ENCODE measurements at regions not wholly inside any gene's neighbourhood (a gene's known extent, or its start where the extent isn't known, plus 50 kb on each side); places are given as distances from the start of the nearest gene placed in this dataset.

DNA sequence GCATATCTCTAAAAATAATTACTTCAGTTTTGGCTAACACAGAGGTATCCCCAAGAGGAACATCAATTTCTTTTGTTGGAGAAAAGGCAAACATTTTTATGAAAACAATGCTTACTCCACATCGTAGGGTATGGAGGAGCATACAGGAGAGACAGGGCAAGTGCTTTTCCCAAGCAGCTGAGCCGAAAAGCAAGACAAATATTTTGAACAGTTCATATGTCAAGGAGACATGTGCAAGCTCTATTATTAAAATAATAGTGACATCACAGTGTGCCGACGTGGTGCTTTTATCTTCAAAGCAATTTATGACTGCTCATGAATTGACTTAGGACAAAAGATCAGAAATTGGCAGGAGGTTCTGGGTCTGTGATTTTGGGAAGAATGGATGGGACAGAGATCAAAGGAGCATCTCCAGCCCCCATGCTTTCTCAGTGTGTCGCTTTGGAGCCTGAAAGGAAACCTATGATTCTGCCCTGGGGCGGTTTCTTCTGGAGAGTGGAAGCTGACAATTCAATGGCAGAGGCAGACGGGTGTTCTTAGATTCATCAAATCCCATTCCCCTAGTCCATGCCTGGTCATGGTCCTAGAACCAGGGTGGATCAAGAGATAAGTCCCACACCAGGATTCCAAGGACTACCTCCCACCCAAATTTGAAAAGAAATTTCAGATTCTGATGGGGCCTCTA is 97.1 kb downstream of the JCAD start:
- H3K36me3 ChIP-seq (ENCODE audit: control insufficient read depth, insufficient read depth, low read length) = no peaks in the 10 kb centered on the region
- whole genome bisulfite sequencing (ENCODE audit: insufficient coverage, insufficient read length) = no CpG with 5 or more reads among the region's 7 CpGs
- no peaks in the 10 kb centered on the region for H3K9me3 ChIP-seq (ENCODE audit: control insufficient read depth, insufficient read depth, low read length)
- DNase-seq (ENCODE audit: low read depth, low spot score) = no peak
- no peaks in the 10 kb centered on the region for H3K4me1 ChIP-seq (ENCODE audit: control insufficient read depth, insufficient read depth, low read length)
- H3K27me3 ChIP-seq (ENCODE audit: control insufficient read depth, insufficient read depth, low read length) = no peaks in the 10 kb centered on the region
- H3K27ac ChIP-seq (ENCODE audit: low read length) = no peak overlapping the region
- no peak overlapping the region for H3K4me3 ChIP-seq (ENCODE audit: low read length)

DNA sequence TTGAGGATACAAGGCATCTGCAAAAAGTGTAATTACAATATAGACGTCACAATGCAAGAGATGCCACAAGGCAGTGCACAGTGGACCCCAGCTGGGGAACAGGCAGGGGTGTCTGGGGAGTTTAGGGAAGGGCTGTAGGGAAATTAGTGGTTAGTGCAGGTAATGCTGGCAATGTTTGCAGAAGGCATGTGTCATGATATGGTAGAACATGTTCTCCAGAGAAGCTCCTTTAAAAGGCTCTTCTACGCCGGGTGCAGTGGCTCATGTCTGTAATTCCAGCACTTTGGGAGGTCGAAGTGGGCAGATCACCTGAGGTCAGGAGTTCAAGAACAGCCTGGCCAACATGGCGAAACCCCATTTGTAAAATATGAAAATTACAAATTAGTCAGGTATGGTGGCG is 98.0 kb downstream of the JCAD start:
- H3K9me3 ChIP-seq (ENCODE audit: control insufficient read depth, insufficient read depth, low read length) = no peaks in the 10 kb centered on the region
- H3K4me3 ChIP-seq (ENCODE audit: low read length) = no peak overlapping the region
- no peaks in the 10 kb centered on the region for H3K36me3 ChIP-seq (ENCODE audit: control insufficient read depth, insufficient read depth, low read length)
- H3K4me1 ChIP-seq (ENCODE audit: control insufficient read depth, insufficient read depth, low read length) = no peaks in the 10 kb centered on the region
- H3K27me3 ChIP-seq (ENCODE audit: control insufficient read depth, insufficient read depth, low read length) = no peaks in the 10 kb centered on the region
- WGBS (ENCODE audit: insufficient coverage, insufficient read length) = no CpG with 5 or more reads among the region's 6 CpGs
- H3K27ac ChIP-seq (ENCODE audit: low read length) = no peak overlapping the region
- no peak for DNase-seq (ENCODE audit: low read depth, low spot score)

DNA sequence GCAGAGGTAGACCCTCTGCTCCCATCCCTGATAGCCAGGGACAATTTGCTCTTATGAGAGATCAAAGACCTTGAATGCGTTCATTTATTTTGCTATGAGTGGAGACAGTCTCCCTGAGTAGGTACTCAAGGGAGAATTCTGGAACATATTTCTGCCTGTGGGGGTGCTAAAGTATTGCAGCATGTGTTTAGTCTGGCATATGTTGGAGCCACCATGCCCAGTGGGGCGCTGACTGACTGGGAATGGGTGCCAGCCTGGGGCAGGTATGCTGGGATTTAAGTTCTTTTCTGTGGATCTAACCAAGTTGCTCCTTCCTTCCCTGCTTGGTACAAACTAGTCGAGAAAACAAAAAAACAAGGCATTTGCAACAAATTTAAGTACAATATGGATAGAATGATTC is 99.1 kb downstream of the JCAD start:
- Histone ChIP-seq H3K4me3 (ENCODE audit: low read length) (no peak overlapping the region), H3K27me3 (ENCODE audit: control insufficient read depth, insufficient read depth, low read length) (no peaks in the 10 kb centered on the region), H3K9me3 (ENCODE audit: control insufficient read depth, insufficient read depth, low read length) (no peaks in the 10 kb centered on the region), H3K4me1 (ENCODE audit: control insufficient read depth, insufficient read depth, low read length) (no peaks in the 10 kb centered on the region), H3K36me3 (ENCODE audit: control insufficient read depth, insufficient read depth, low read length) (no peaks in the 10 kb centered on the region), H3K27ac (ENCODE audit: low read length) (no peak overlapping the region)
- no peak for DNase-seq (ENCODE audit: low read depth, low spot score)
- WGBS (ENCODE audit: insufficient coverage, insufficient read length) = no CpG with 5 or more reads among the region's 3 CpGs

DNA sequence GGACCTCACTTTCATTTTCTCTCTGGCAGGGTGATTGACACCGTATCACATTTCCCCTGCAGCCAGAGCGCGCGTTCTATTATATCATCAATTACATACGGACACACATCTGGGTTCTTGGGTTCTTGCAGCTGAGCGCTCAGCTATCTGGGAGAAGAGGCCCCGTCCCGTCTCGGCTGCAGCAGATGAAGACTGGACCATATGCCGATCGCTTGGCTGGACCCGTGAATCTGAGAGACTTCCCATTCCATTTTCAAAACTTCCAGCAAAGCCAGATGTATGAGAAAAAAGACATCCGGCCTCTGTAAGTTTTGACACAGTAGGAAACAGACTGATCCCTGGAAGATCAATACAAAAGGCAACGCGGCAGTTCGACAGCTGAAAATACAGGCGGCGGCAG is 99.8 kb downstream of the JCAD start:
- no peaks in the 10 kb centered on the region for H3K4me1 ChIP-seq (ENCODE audit: control insufficient read depth, insufficient read depth, low read length)
- no peak overlapping the region for H3K27ac ChIP-seq (ENCODE audit: low read length)
- no CpG with 5 or more reads among the region's 18 CpGs for WGBS (ENCODE audit: insufficient coverage, insufficient read length)
- H3K9me3 ChIP-seq (ENCODE audit: control insufficient read depth, insufficient read depth, low read length) = no peaks in the 10 kb centered on the region
- H3K36me3 ChIP-seq (ENCODE audit: control insufficient read depth, insufficient read depth, low read length) = no peaks in the 10 kb centered on the region
- no peak overlapping the region for H3K4me3 ChIP-seq (ENCODE audit: low read length)
- H3K27me3 ChIP-seq (ENCODE audit: control insufficient read depth, insufficient read depth, low read length) = no peaks in the 10 kb centered on the region
- no peak for DNase-seq (ENCODE audit: low read depth, low spot score)

DNA sequence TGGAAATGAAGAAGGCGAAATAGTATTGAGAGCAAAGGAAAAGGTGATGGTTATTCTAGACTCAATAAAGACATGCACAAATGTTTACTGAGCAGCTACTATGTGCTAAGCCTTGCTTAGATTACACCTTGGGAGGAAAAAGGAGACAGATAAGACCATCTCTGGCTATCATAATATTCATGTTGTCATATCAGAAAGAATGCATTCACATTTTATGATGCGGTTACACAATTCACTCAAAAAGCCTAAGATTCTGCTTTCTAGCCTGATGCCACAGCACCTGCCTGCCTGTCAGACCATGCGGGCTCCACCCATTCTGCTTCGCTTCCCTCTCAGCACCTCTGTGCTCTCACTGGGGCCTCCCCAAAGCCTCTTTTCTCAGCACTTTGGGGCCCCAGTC is 100.9 kb downstream of the JCAD start:
- H3K4me3 ChIP-seq (ENCODE audit: low read length) = no peak overlapping the region
- no CpG with 5 or more reads among the region's 4 CpGs for WGBS (ENCODE audit: insufficient coverage, insufficient read length)
- no peaks in the 10 kb centered on the region for H3K9me3 ChIP-seq (ENCODE audit: control insufficient read depth, insufficient read depth, low read length)
- no peaks in the 10 kb centered on the region for H3K36me3 ChIP-seq (ENCODE audit: control insufficient read depth, insufficient read depth, low read length)
- DNase-seq (ENCODE audit: low read depth, low spot score) = no peak
- no peaks in the 10 kb centered on the region for H3K27me3 ChIP-seq (ENCODE audit: control insufficient read depth, insufficient read depth, low read length)
- H3K4me1 ChIP-seq (ENCODE audit: control insufficient read depth, insufficient read depth, low read length) = no peaks in the 10 kb centered on the region
- no peak overlapping the region for H3K27ac ChIP-seq (ENCODE audit: low read length)

DNA sequence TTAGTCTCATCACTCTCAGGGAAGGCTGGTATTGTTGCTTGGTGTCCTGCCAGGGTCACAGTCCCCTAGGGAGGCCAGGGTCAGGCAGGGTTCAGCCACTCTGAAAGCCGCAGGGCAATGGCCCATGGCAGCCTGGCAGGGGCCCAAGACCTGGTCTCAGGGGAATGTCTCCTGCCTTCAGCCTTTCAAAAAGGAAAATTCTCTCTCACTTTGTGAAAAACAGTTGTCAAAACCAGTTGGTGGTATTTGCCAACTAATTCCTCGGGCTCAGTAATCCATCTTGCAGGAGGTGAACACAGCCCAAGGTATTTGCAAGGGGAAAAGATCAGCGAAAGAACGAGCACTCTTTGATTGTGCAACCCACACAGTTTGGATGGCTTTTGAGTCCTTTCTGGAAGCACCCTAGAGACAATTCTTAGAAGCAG is 101.5 kb downstream of the JCAD start:
- no peak for DNase-seq (ENCODE audit: low read depth, low spot score)
- no peak overlapping the region for H3K4me3 ChIP-seq (ENCODE audit: low read length)
- no peaks in the 10 kb centered on the region for H3K27me3 ChIP-seq (ENCODE audit: control insufficient read depth, insufficient read depth, low read length)
- no peaks in the 10 kb centered on the region for H3K4me1 ChIP-seq (ENCODE audit: control insufficient read depth, insufficient read depth, low read length)
- H3K9me3 ChIP-seq (ENCODE audit: control insufficient read depth, insufficient read depth, low read length) = no peaks in the 10 kb centered on the region
- H3K27ac ChIP-seq (ENCODE audit: low read length) = no peak overlapping the region
- no CpG with 5 or more reads among the region's 4 CpGs for WGBS (ENCODE audit: insufficient coverage, insufficient read length)
- H3K36me3 ChIP-seq (ENCODE audit: control insufficient read depth, insufficient read depth, low read length) = no peaks in the 10 kb centered on the region

DNA sequence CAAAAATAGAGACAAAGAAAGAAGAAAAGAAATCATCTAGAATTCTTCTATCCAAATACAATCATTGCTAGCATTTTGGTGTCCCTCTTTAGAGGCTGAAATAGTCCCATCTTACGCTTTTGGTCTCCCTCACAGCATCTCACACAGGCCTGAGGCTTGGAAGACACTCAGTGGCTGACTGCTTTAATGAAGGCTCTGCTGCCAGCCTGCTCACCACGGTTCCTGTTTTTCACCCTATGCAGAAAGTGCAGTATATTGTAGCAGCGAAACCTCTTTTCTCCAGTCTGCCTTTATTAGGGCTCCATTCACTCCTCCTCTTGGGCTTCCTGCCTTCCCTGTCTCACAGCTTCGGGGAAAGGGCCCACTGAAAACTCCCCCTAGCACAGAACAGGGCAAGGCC is 102.2 kb downstream of the JCAD start:
- Histone ChIP-seq H3K36me3 (ENCODE audit: control insufficient read depth, insufficient read depth, low read length) (no peaks in the 10 kb centered on the region), H3K4me1 (ENCODE audit: control insufficient read depth, insufficient read depth, low read length) (no peaks in the 10 kb centered on the region), H3K27me3 (ENCODE audit: control insufficient read depth, insufficient read depth, low read length) (no peaks in the 10 kb centered on the region), H3K27ac (ENCODE audit: low read length) (no peak overlapping the region), H3K9me3 (ENCODE audit: control insufficient read depth, insufficient read depth, low read length) (no peaks in the 10 kb centered on the region), H3K4me3 (ENCODE audit: low read length) (no peak overlapping the region)
- DNase-seq (ENCODE audit: low read depth, low spot score) = no peak
- WGBS (ENCODE audit: insufficient coverage, insufficient read length) = no CpG with 5 or more reads among the region's 4 CpGs

DNA sequence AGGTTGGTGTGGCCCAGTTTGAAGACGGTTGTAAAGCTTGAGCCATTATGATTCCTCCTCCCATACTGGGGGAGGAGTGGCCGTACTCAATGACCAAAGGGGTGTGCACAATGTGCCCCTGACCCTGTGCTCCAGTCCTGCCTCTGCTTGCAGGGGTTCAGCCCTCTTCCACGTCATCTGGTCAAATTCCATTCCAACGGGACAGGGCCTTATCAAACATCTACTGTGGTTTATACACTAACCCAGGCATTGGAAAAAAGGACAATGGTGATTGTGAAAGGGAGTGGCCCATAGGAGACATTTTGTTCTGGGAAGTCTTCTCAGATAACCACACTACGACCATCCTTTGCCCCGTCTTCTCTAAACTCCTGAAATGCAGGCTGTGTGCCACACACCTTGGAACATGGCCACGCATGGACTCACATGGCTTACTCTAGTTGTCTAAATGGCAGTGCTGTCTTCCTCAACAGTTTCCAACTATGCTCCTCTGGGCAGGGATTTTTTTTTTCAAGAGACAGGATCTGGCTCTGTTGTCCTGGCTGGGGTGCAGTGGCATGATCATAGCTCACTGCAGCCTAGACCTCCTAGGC is 103.0 kb downstream of the JCAD start:
- Histone ChIP-seq H3K9me3 (ENCODE audit: control insufficient read depth, insufficient read depth, low read length) (no peaks in the 10 kb centered on the region), H3K4me1 (ENCODE audit: control insufficient read depth, insufficient read depth, low read length) (no peaks in the 10 kb centered on the region), H3K27ac (ENCODE audit: low read length) (no peak overlapping the region), H3K36me3 (ENCODE audit: control insufficient read depth, insufficient read depth, low read length) (no peaks in the 10 kb centered on the region), H3K27me3 (ENCODE audit: control insufficient read depth, insufficient read depth, low read length) (no peaks in the 10 kb centered on the region), H3K4me3 (ENCODE audit: low read length) (no peak overlapping the region)
- no peak for DNase-seq (ENCODE audit: low read depth, low spot score)
- no CpG with 5 or more reads among the region's 7 CpGs for WGBS (ENCODE audit: insufficient coverage, insufficient read length)

DNA sequence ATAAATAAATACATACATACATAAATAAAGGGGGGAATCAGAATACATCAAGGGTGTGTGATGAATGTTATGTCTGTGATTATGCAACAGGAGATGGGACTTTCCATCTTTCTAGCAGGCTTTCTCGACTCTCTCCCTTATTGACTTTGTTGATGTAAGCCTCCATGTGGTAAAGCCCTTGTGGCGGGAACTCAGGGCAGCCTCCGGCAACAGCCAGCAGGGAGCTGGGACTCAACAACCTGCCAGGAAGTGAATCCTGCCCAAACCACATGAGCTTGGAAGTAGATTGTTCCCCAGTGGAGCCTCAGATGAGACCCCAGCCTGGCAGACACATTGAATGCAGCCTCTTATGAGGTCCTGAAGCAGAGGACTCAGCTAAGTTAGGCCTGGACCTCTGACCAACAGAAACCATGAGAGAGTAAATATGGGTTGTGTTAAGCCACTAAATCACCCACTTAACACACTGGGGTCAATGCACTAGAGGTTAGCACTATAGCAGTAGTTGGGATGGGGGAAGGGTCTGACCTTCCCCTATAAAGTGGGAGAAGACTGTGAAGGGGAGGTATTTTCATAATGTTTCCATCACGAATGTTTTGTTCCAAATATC is 104.0 kb downstream of the JCAD start:
- DNase-seq (ENCODE audit: low read depth, low spot score) = no peak
- H3K27me3 ChIP-seq (ENCODE audit: control insufficient read depth, insufficient read depth, low read length) = no peaks in the 10 kb centered on the region
- H3K9me3 ChIP-seq (ENCODE audit: control insufficient read depth, insufficient read depth, low read length) = no peaks in the 10 kb centered on the region
- no CpG with 5 or more reads among the region's 4 CpGs for WGBS (ENCODE audit: insufficient coverage, insufficient read length)
- no peaks in the 10 kb centered on the region for H3K36me3 ChIP-seq (ENCODE audit: control insufficient read depth, insufficient read depth, low read length)
- H3K4me1 ChIP-seq (ENCODE audit: control insufficient read depth, insufficient read depth, low read length) = no peaks in the 10 kb centered on the region
- H3K27ac ChIP-seq (ENCODE audit: low read length) = no peak overlapping the region
- no peak overlapping the region for H3K4me3 ChIP-seq (ENCODE audit: low read length)

DNA sequence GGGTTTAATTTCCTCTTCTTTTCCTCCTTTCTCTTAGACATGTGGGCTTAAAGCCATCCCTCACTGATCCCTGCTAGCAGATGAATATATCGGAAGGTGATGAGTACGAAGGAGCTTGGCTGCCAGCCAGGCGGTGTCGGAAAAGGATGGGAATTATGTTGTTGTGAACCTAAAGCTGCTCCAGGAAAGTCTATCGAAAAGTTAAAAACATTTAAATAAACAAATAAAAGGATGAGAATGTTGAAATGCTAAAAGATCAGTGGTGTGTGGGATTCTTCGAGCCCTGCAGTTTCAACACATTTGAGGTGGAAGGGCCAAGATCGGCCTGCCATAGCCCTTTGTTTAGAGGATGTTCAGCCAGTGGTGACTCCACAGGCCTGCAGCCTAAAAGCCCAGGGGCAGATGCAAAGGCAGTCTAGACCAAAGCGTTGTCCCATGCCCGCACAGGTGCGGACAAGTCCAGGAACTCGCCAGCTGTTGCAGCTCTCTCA is 107.9 kb downstream of the JCAD start:
- Histone ChIP-seq H3K4me3 (ENCODE audit: low read length) (no peak overlapping the region), H3K36me3 (ENCODE audit: control insufficient read depth, insufficient read depth, low read length) (no peaks in the 10 kb centered on the region), H3K27me3 (ENCODE audit: control insufficient read depth, insufficient read depth, low read length) (no peaks in the 10 kb centered on the region), H3K4me1 (ENCODE audit: control insufficient read depth, insufficient read depth, low read length) (peaks cover 2% of the 10 kb centered on the region; the same call in 1 of the 2 replicates), H3K9me3 (ENCODE audit: control insufficient read depth, insufficient read depth, low read length) (no peaks in the 10 kb centered on the region), H3K27ac (ENCODE audit: low read length) (no peak overlapping the region)
- no peak for DNase-seq (ENCODE audit: low read depth, low spot score)
- WGBS (ENCODE audit: insufficient coverage, insufficient read length) = no CpG with 5 or more reads among the region's 11 CpGs
